HCT116 (cell line): ENCODE measurements at regions not wholly inside any gene's neighbourhood (a gene's known extent, or its start where the extent isn't known, plus 50 kb on each side); places are given as distances from the start of the nearest gene placed in this dataset.

Experiments used
- ATAC-seq: fragments of 200-7000 bp; cut with Tn5 transposase; 2 replicates; pipeline ENCODE4 v1.9.1; 2020; ENCODE audit warnings: mild to moderate bottlenecking, moderate library complexity
- BruUV-seq: library from RNA; stranded (reverse); fragments of 400-500 nt; replicated peaks from 2 replicates; lab custom pipeline; 2021; lab: Mats Ljungman, UMichigan
- CTCF ChIA-PET: fragments of 300-600 bp; sonication (Branson Sonifier 250); formaldehyde crosslinking; loops from one replicate; lab custom pipeline; 2021; ENCODE audit warnings: antibody characterized with exemption; lab: Charles Lee
- POLR2A ChIA-PET: fragments of 300-600, 350-600 bp; sonication (Branson Sonifier 250); formaldehyde crosslinking; loops from one replicate; lab custom pipeline; 2021; ENCODE audit warnings: antibody characterized with exemption; lab: Charles Lee
- RAD21 ChIA-PET, 2 experiments: fragments of 300-600 bp; sonication (Branson Sonifier 250); formaldehyde crosslinking; loops; one replicate each; lab custom pipeline; 2023; ENCODE audit warnings: low total read pairs in 2 of 2; ENCODE audit not compliant: uncharacterized antibody in 2 of 2, unreplicated experiment in 2 of 2, low non-redundant PET in 1 of 2; lab: Charles Lee
- DNase-seq: peaks from one replicate; pipeline ENCODE4 v3.0.0-alpha.2; 2010; ENCODE audit warnings: low read depth, low spot score
- H2AFZ ChIP-seq: fragments of 200-600 bp; shearing (Covaris generic), sonication (generic); 2 replicates; pipeline ENCODE4 v1.6.1; 2017; ENCODE audit warnings: low read depth, mixed run types, mixed read lengths, antibody characterized with exemption, low read length; ENCODE audit not compliant: poor library complexity, severe bottlenecking
- H3K27ac ChIP-seq: 2 replicates; pipeline ENCODE4 v1.5.1; 2012; ENCODE audit warnings: low read depth, low read length
- H3K27me3 ChIP-seq: fragments of 200-600 bp; sonication (generic); 2 replicates; pipeline ENCODE4 v1.6.1; 2016; ENCODE audit warnings: mixed run types, low read length, mixed read lengths; ENCODE audit not compliant: insufficient read depth
- H3K36me3 ChIP-seq, 2 experiments: fragments of 200-500 bp in 1 of 2; fragments of 200-600 bp in 1 of 2; sonication (Bioruptor generic) in 1 of 2; sonication (generic) in 1 of 2; 2 replicates each; pipeline versions ENCODE4 v1.5.1 to v1.6.1; 2014 to 2016; ENCODE audit warnings: low read length in 2 of 2, inconsistent platforms in 1 of 2, mixed read lengths in 1 of 2, mixed run types in 1 of 2; ENCODE audit not compliant: insufficient read depth in 2 of 2, control insufficient read depth in 1 of 2
- H3K4me1 ChIP-seq, 2 experiments: fragments of 200-600 bp in 1 of 2; sonication (generic) in 1 of 2; 2 replicates each; pipeline versions ENCODE4 v1.5.1 to v1.6.1; 2012 to 2017; ENCODE audit warnings: low read length in 2 of 2, inconsistent platforms in 1 of 2, mild to moderate bottlenecking in 1 of 2, mixed read lengths in 1 of 2, mixed run types in 1 of 2, moderate library complexity in 1 of 2; ENCODE audit not compliant: insufficient read depth in 2 of 2, control insufficient read depth in 1 of 2
- H3K4me2 ChIP-seq: fragments of 200-600 bp; sonication (generic); 2 replicates; pipeline ENCODE4 v1.6.1; 2017; ENCODE audit warnings: mixed run types, low read length, mixed read lengths
- H3K4me3 ChIP-seq, 2 experiments: fragments of 200-600 bp in 1 of 2; sonication (generic) in 1 of 2; replicated peaks in 1 of 2; 2 replicates each; pipeline ENCODE4 v1.5.1; 2011 to 2016; ENCODE audit warnings: low read length in 2 of 2, control low read depth in 1 of 2, low read depth in 1 of 2, mild to moderate bottlenecking in 1 of 2, mixed read lengths in 1 of 2, mixed run types in 1 of 2
- H3K79me2 ChIP-seq: fragments of 200-600 bp; sonication (generic); 2 replicates; pipeline ENCODE4 v1.6.1; 2017; ENCODE audit warnings: mild to moderate bottlenecking, mixed run types, low read length, moderate library complexity, mixed read lengths; ENCODE audit not compliant: insufficient read depth
- H3K9ac ChIP-seq: fragments of 200-600 bp; sonication (generic); 2 replicates; pipeline ENCODE4 v1.6.1; 2016; ENCODE audit warnings: low read length, mixed read lengths
- H3K9me2 ChIP-seq: fragments of 200-600 bp; sonication (generic), shearing (Covaris generic); 2 replicates; pipeline ENCODE4 v1.6.1; 2017; ENCODE audit warnings: mixed run types, mild to moderate bottlenecking, moderate library complexity; ENCODE audit not compliant: insufficient read depth
- H3K9me3 ChIP-seq, 2 experiments: fragments of 200-500 bp in 1 of 2; fragments of 200-600 bp in 1 of 2; sonication (Bioruptor generic) in 1 of 2; sonication (generic) in 1 of 2; 2 replicates each; pipeline ENCODE4 v1.6.1; 2014 to 2017; ENCODE audit warnings: low read length in 2 of 2, mixed read lengths in 2 of 2, inconsistent platforms in 1 of 2, low read depth in 1 of 2, mild to moderate bottlenecking in 1 of 2, mixed run types in 1 of 2, moderate library complexity in 1 of 2; ENCODE audit not compliant: control insufficient read depth in 1 of 2, insufficient read depth in 1 of 2
- H4K20me1 ChIP-seq: fragments of 200-600 bp; sonication (generic), shearing (Covaris generic); 2 replicates; pipeline ENCODE4 v1.6.1; 2017; ENCODE audit warnings: mixed run types, mild to moderate bottlenecking, moderate library complexity; ENCODE audit not compliant: insufficient read depth
- ATF3 ChIP-seq: IDR thresholded peaks from 2 replicates; pipeline ENCODE4 v1.6.1; 2012
- CBX3 ChIP-seq: IDR thresholded peaks from 2 replicates; pipeline ENCODE4 v1.6.1; 2012; ENCODE audit warnings: low read depth
- CEBPB ChIP-seq: IDR thresholded peaks from 2 replicates; pipeline ENCODE4 v1.6.1; 2012; ENCODE audit warnings: low read depth
- CTCF ChIP-seq, 3 experiments: fragments of 200-600 bp in 1 of 3; sonication (generic) in 1 of 3; IDR thresholded peaks in 2 of 3; conservative IDR thresholded peaks in 1 of 3; 2 replicates each; pipeline ENCODE4 v1.5.1; 2012 to 2017; ENCODE audit warnings: low read depth in 2 of 3, low read length in 2 of 3, antibody characterized with exemption in 1 of 3, borderline replicate concordance in 1 of 3, control low read depth in 1 of 3, mild to moderate bottlenecking in 1 of 3, mixed read lengths in 1 of 3, mixed run types in 1 of 3, moderate library complexity in 1 of 3; ENCODE audit not compliant: insufficient read depth in 1 of 3
- EGR1 ChIP-seq: IDR thresholded peaks from 2 replicates; pipeline ENCODE4 v1.6.1; 2012; ENCODE audit warnings: low read depth
- EZH2 ChIP-seq: fragments of 200-600 bp; sonication (generic); IDR thresholded peaks from 2 replicates; pipeline ENCODE4 v1.6.1; 2017; ENCODE audit warnings: antibody characterized with exemption, mixed run types
- EZH2phosphoT487 ChIP-seq: fragments of 200-600 bp; IDR thresholded peaks from 2 replicates; pipeline ENCODE4 v1.6.1; 2018; ENCODE audit warnings: antibody characterized with exemption, borderline replicate concordance
- FOSL1 ChIP-seq: IDR thresholded peaks from 2 replicates; pipeline ENCODE4 v1.6.1; 2012; ENCODE audit warnings: low read depth
- MAX ChIP-seq: IDR thresholded peaks from 2 replicates; pipeline ENCODE4 v1.6.1; 2012
- POLR2A ChIP-seq: IDR thresholded peaks from 2 replicates; pipeline ENCODE4 v1.7.0; 2011; ENCODE audit warnings: borderline replicate concordance; ENCODE audit not compliant: insufficient read depth, insufficient read length; ENCODE audit errors: extremely low read depth
- POLR2AphosphoS5 ChIP-seq: IDR thresholded peaks from 2 replicates; pipeline ENCODE4 v1.6.1; 2011; ENCODE audit warnings: mild to moderate bottlenecking, low read depth, low read length, moderate library complexity
- RAD21 ChIP-seq: IDR thresholded peaks from 2 replicates; pipeline ENCODE4 v1.6.1; 2012; ENCODE audit warnings: low read depth, mild to moderate bottlenecking
- SIN3A ChIP-seq: IDR thresholded peaks from 2 replicates; pipeline ENCODE4 v1.6.1; 2012; ENCODE audit warnings: low read depth
- SP1 ChIP-seq: IDR thresholded peaks from 2 replicates; pipeline ENCODE4 v1.6.1; 2012; ENCODE audit warnings: low read depth
- SRF ChIP-seq: IDR thresholded peaks from 2 replicates; pipeline ENCODE4 v1.6.1; 2012; ENCODE audit warnings: low read depth
- TCF7L2 ChIP-seq: IDR thresholded peaks from 2 replicates; pipeline ENCODE4 v1.7.0; 2011; ENCODE audit warnings: borderline replicate concordance, inconsistent platforms; ENCODE audit not compliant: insufficient read depth, insufficient read length; ENCODE audit errors: extremely low read depth
- ZBTB33 ChIP-seq: IDR thresholded peaks from 2 replicates; pipeline ENCODE4 v1.6.1; 2011; ENCODE audit warnings: mild to moderate bottlenecking, low read length, moderate library complexity; ENCODE audit not compliant: insufficient replicate concordance; ENCODE audit errors: extremely low read depth
- ZFX ChIP-seq: fragments of 450-650 bp; IDR thresholded peaks from 2 replicates; pipeline ENCODE4 v1.6.1; 2017
- intact Hi-C: fragments of 100-400 bp; cut with micrococcal nuclease; formaldehyde crosslinking; loops from 2 replicates; pipeline ENCODE4 v1.10.0; 2022

GRCh38 chr3:8152821-8153418, 348.7 kb upstream of the LMCD1 start:
- DNase-seq: no peak
- ATAC-seq: no peak
- H3K27ac ChIP-seq: no peak overlapping the region
- no peak overlapping the region for H3K4me3 ChIP-seq
- H4K20me1 ChIP-seq: no peaks in the 10 kb centered on the region
- no peaks in the 10 kb centered on the region for H3K27me3 ChIP-seq
- POLR2A ChIA-PET: no interaction called here
- RAD21 ChIA-PET: no interaction called here
- no peaks in the 10 kb centered on the region for H3K36me3 ChIP-seq
- H3K9me3 ChIP-seq: no peaks in the 10 kb centered on the region
- BruUV-seq: no TSS peak
- intact Hi-C loops: no loop called here
- H3K4me2 ChIP-seq: no peak overlapping the region
- H3K4me1 ChIP-seq: no peaks in the 10 kb centered on the region
- H2AFZ ChIP-seq: no peak overlapping the region
- no peak for TF ChIP-seq CEBPB
- no peak for TF ChIP-seq RAD21
- TF ChIP-seq TCF7L2: no peak
- no peaks in the 10 kb centered on the region for H3K9me2 ChIP-seq
- H3K9ac ChIP-seq: no peak overlapping the region
- CTCF ChIA-PET: no interaction called here
- no peaks in the 10 kb centered on the region for H3K79me2 ChIP-seq

- no peak overlapping the region for H3K9ac ChIP-seq
- no peak overlapping the region for H2AFZ ChIP-seq
- no peaks in the 10 kb centered on the region for H4K20me1 ChIP-seq
- H3K79me2 ChIP-seq: no peaks in the 10 kb centered on the region
- DNase-seq (no peak), ATAC-seq (no peak)
- no peaks in the 10 kb centered on the region for H3K9me2 ChIP-seq
- intact Hi-C loops: no loop called here
- ChIA-PET RAD21 (no interaction called here), POLR2A (no interaction called here), CTCF (no interaction called here)
- H3K4me2 ChIP-seq: no peak overlapping the region
- no peaks in the 10 kb centered on the region for H3K9me3 ChIP-seq
- no peaks in the 10 kb centered on the region for H3K4me1 ChIP-seq
- no TSS peak for BruUV-seq
- no peak overlapping the region for H3K27ac ChIP-seq
- H3K4me3 ChIP-seq: no peak overlapping the region
- no peaks in the 10 kb centered on the region for H3K27me3 ChIP-seq
- H3K36me3 ChIP-seq: no peaks in the 10 kb centered on the region
- TF ChIP-seq ATF3 (no peak), ZFX (no peak), SIN3A (no peak), EZH2phosphoT487 (no peak), FOSL1 (no peak), RAD21 (no peak), ZBTB33 (no peak), SP1 (no peak), EZH2 (no peak), TCF7L2 (no peak), POLR2A (no peak), EGR1 (no peak), POLR2AphosphoS5 (no peak), CEBPB (no peak), MAX (no peak), CTCF (IDR thresholded peaks at IDR 0.05 in 2 of 3, conservative IDR thresholded peaks at IDR 0.05 in 1 of 3; ENCODE audit: borderline replicate concordance in 1 of 3, insufficient read depth in 1 of 3, low read depth in 2 of 3, low read length in 2 of 3) (no peak), CBX3 (no peak), SRF (no peak)
These were observed 347.8 kb upstream of the LMCD1 start for GRCh38 chr3:8153800-8154199.
